NCI-H1436 treated with DMSO at 0.1 percent for 48 hours (cell line): ENCODE measurements at regions not wholly inside any gene's neighbourhood (a gene's known extent, or its start where the extent isn't known, plus 50 kb on each side); places are given as distances from the start of the nearest gene placed in this dataset.
"Not testable (repeated sequence)": the region's sequence is repeated elsewhere in the genome, so short reads cannot be mapped to it uniquely, and the experiment has no call there.

Source experiments
- DNase-seq: peaks from one replicate; lab custom pipeline; 2025; lab: John Stamatoyannopoulos, UW

- peak; percentile 37 for DNase-seq
Observed at GRCh38 chr2:161063157-161063945, 96.9 kb upstream of the TANK start.

- DNase-seq = no peak
Observed at GRCh38 chr2:161063946-161064306, 96.3 kb upstream of the TANK start.

- DNase-seq = no peak
Observed at GRCh38 chr2:161067846-161068350, 92.3 kb upstream of the TANK start.

- DNase-seq = no peak
Observed at GRCh38 chr2:161068670-161069069, 91.6 kb upstream of the TANK start.

GRCh38 chr2:161070693-161071479, 89.3 kb upstream of the TANK start:
- DNase-seq = no peak

GRCh38 chr2:161072436-161072835, 87.8 kb upstream of the TANK start:
- not testable (repeated sequence) for DNase-seq

- no peak for DNase-seq
Observed at GRCh38 chr2:161075701-161076100, 84.5 kb upstream of the TANK start.

GRCh38 chr2:161076936-161077335, 83.3 kb upstream of the TANK start:
- no peak for DNase-seq

- DNase-seq = no peak
Observed at GRCh38 chr2:161077367-161078210, 82.6 kb upstream of the TANK start.

GRCh38 chr2:161078211-161078539, 82.1 kb upstream of the TANK start:
- no peak for DNase-seq

- DNase-seq = no peak
Observed at GRCh38 chr2:161085149-161085548, 75.1 kb upstream of the TANK start.

GRCh38 chr2:161088658-161089350, 71.4 kb upstream of the TANK start:
- no peak for DNase-seq

GRCh38 chr2:161090411-161090810, 69.8 kb upstream of the TANK start:
- DNase-seq = no peak

GRCh38 chr2:161095314-161095713, 64.9 kb upstream of the TANK start:
- no peak for DNase-seq

- DNase-seq = peak; percentile 21
Observed at GRCh38 chr2:161096336-161096735, 63.9 kb upstream of the TANK start.

- no peak for DNase-seq
Observed at GRCh38 chr2:161097157-161097556, 63.1 kb upstream of the TANK start.

- no peak for DNase-seq
Observed at GRCh38 chr2:161100211-161100895, 59.9 kb upstream of the TANK start.

- no peak for DNase-seq
Observed at GRCh38 chr2:161101406-161101805, 58.8 kb upstream of the TANK start.

GRCh38 chr2:161102770-161103450, 57.3 kb upstream of the TANK start:
- DNase-seq = no peak

- no peak for DNase-seq
Observed at GRCh38 chr2:161103451-161103831, 56.8 kb upstream of the TANK start.
